ENCODE measurements at regions not wholly inside any gene's neighbourhood (a gene's known extent, or its start where the extent isn't known, plus 50 kb on each side); places are given as distances from the start of the nearest gene placed in this dataset.

DNA sequence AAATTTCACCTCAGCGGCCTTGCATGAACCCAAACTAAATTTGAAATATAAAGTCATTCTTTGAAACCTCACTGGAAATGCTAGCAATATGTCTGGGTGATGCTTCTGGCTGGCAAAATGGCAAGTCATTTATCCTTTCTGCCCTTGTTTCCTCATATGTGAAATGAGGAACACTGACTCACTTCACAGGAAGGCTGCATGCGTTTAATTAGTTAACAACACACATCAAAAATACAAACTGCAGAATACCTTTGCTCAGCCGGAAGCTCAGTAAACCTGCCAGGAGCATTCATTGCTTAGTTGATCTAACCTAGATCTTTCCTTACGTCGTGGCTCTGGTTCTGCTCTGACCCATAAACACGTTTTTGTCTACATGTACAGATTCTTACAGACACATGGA is 214.2 kb upstream of the ACVR2A start:
- Histone ChIP-seq H3K27ac (replicated peaks) (no peak overlapping the region), H3K27me3 (ENCODE audit: insufficient read depth, poor library complexity, severe bottlenecking) (no peaks in the 10 kb centered on the region), H3K4me3 (replicated peaks; ENCODE audit: insufficient read depth, low read length) (no peak overlapping the region)
- no peak for DNase-seq (ENCODE audit: low read depth in 1 of 2, low spot score in 1 of 2)
- no peak for TF ChIP-seq GABPA (IDR thresholded peaks at IDR 0.05; ENCODE audit: low read depth)
- TF ChIP-seq, protein P1, sequence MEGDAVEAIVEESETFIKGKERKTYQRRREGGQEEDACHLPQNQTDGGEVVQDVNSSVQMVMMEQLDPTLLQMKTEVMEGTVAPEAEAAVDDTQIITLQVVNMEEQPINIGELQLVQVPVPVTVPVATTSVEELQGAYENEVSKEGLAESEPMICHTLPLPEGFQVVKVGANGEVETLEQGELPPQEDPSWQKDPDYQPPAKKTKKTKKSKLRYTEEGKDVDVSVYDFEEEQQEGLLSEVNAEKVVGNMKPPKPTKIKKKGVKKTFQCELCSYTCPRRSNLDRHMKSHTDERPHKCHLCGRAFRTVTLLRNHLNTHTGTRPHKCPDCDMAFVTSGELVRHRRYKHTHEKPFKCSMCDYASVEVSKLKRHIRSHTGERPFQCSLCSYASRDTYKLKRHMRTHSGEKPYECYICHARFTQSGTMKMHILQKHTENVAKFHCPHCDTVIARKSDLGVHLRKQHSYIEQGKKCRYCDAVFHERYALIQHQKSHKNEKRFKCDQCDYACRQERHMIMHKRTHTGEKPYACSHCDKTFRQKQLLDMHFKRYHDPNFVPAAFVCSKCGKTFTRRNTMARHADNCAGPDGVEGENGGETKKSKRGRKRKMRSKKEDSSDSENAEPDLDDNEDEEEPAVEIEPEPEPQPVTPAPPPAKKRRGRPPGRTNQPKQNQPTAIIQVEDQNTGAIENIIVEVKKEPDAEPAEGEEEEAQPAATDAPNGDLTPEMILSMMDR (IDR thresholded peaks at IDR 0.05; ENCODE audit: insufficient read depth, low read length) = no peak
- TF ChIP-seq, protein P2, sequence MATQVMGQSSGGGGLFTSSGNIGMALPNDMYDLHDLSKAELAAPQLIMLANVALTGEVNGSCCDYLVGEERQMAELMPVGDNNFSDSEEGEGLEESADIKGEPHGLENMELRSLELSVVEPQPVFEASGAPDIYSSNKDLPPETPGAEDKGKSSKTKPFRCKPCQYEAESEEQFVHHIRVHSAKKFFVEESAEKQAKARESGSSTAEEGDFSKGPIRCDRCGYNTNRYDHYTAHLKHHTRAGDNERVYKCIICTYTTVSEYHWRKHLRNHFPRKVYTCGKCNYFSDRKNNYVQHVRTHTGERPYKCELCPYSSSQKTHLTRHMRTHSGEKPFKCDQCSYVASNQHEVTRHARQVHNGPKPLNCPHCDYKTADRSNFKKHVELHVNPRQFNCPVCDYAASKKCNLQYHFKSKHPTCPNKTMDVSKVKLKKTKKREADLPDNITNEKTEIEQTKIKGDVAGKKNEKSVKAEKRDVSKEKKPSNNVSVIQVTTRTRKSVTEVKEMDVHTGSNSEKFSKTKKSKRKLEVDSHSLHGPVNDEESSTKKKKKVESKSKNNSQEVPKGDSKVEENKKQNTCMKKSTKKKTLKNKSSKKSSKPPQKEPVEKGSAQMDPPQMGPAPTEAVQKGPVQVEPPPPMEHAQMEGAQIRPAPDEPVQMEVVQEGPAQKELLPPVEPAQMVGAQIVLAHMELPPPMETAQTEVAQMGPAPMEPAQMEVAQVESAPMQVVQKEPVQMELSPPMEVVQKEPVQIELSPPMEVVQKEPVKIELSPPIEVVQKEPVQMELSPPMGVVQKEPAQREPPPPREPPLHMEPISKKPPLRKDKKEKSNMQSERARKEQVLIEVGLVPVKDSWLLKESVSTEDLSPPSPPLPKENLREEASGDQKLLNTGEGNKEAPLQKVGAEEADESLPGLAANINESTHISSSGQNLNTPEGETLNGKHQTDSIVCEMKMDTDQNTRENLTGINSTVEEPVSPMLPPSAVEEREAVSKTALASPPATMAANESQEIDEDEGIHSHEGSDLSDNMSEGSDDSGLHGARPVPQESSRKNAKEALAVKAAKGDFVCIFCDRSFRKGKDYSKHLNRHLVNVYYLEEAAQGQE (IDR thresholded peaks at IDR 0.05; ENCODE audit: insufficient replicate concordance, low read depth) = no peak
- no peak for TF ChIP-seq SPI1 (IDR thresholded peaks at IDR 0.05; ENCODE audit: borderline replicate concordance, low read depth)
- TF ChIP-seq POLR2AphosphoS5 (IDR thresholded peaks at IDR 0.05; ENCODE audit: low read depth) = no peak

DNA sequence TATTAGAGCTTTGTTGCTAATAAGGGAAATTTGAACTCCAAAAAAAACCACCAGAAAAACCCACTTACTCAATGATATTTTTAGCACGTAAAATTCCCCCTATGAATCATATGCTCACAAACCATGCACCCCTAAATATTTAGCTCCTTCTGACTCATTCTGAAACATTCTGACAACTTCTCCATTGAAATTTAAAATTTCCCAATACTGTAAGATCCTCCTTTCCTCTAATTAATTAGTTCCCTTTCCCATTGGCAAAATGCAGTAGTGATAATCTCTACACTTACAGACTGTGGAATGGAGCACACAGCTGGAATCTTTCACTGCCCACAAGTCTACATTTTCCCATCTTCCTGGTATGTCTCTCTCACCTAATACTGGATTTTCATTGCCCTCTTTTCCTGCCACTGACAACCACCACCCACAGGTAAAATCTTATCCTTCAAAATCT is 215.8 kb upstream of the ACVR2A start:
- no peak overlapping the region for H3K4me3 ChIP-seq (replicated peaks; ENCODE audit: insufficient read depth, low read length)
- no peak overlapping the region for H3K27ac ChIP-seq (replicated peaks)
- no peaks in the 10 kb centered on the region for H3K27me3 ChIP-seq (ENCODE audit: insufficient read depth, poor library complexity, severe bottlenecking)
- DNase-seq (ENCODE audit: low read depth in 1 of 2, low spot score in 1 of 2) = no peak
- TF ChIP-seq, protein P1 (IDR thresholded peaks at IDR 0.05; ENCODE audit: insufficient read depth, low read length) = no peak
- TF ChIP-seq POLR2AphosphoS5 (IDR thresholded peaks at IDR 0.05; ENCODE audit: low read depth) = no peak
- TF ChIP-seq SPI1 (IDR thresholded peaks at IDR 0.05; ENCODE audit: borderline replicate concordance, low read depth) = no peak
- no peak for TF ChIP-seq GABPA (IDR thresholded peaks at IDR 0.05; ENCODE audit: low read depth)
- TF ChIP-seq, protein P2 (IDR thresholded peaks at IDR 0.05; ENCODE audit: insufficient replicate concordance, low read depth) = no peak

DNA sequence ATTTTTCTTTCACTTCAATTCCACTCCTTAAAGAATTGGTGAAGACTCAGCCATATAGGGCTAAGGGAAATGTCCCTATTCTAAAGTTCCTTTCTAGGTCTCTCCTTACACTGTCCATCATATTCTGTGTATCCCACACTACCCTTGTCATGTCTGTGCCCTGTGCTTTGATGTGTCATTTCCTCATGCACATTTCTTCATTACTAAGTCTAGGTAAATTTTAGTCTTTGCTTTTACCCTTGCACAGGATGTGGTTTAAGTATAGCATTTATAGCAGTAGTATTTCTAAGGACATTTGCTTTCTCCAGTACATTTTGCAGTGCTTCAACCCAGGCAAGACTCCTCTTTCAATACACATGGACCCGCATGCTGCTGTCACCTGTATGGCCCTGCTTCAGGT is 221.5 kb upstream of the ACVR2A start:
- H3K27ac ChIP-seq (replicated peaks) = no peak overlapping the region
- TF ChIP-seq, protein P2 (IDR thresholded peaks at IDR 0.05; ENCODE audit: insufficient replicate concordance, low read depth) = no peak
- TF ChIP-seq GABPA (IDR thresholded peaks at IDR 0.05; ENCODE audit: low read depth) (no peak), POLR2AphosphoS5 (IDR thresholded peaks at IDR 0.05; ENCODE audit: low read depth) (no peak), SPI1 (IDR thresholded peaks at IDR 0.05; ENCODE audit: borderline replicate concordance, low read depth) (no peak)
- TF ChIP-seq, protein P1 (IDR thresholded peaks at IDR 0.05; ENCODE audit: insufficient read depth, low read length) = no peak
- DNase-seq (ENCODE audit: low read depth in 1 of 2, low spot score in 1 of 2) = no peak
- no peaks in the 10 kb centered on the region for H3K27me3 ChIP-seq (ENCODE audit: insufficient read depth, poor library complexity, severe bottlenecking)
- no peak overlapping the region for H3K4me3 ChIP-seq (replicated peaks; ENCODE audit: insufficient read depth, low read length)

Data from HL-60 (cell line).